Cardiac muscle cell (in vitro differentiated cells and primary cell): ENCODE measurements at regions not wholly inside any gene's neighbourhood (a gene's known extent, or its start where the extent isn't known, plus 50 kb on each side); places are given as distances from the start of the nearest gene placed in this dataset.

Experiments used
- DNase-seq, 2 donors: peaks; one replicate each; pipeline versions ENCODE4 v3.0.0 to v3.0.0-alpha.2; 2010 to 2017; ENCODE audit warnings: low read depth in 1 of 2, low spot score in 1 of 2
- H3K27ac ChIP-seq: fragments of 200-600 bp; sonication (generic); 2 replicates; pipeline ENCODE4 v1.5.1; 2016
- H3K27me3 ChIP-seq: fragments of 200-600 bp; sonication (generic); 2 replicates; pipeline ENCODE4 v1.6.0; 2016; ENCODE audit warnings: control low read depth
- H3K36me3 ChIP-seq: fragments of 200-600 bp; sonication (generic); 2 replicates; pipeline ENCODE4 v1.5.1; 2016; ENCODE audit warnings: control low read depth
- H3K4me1 ChIP-seq: fragments of 200-600 bp; sonication (generic); 2 replicates; pipeline ENCODE4 v1.8.1; 2017; ENCODE audit warnings: low read depth, mild to moderate bottlenecking, mixed run types
- H3K4me3 ChIP-seq: fragments of 200-600 bp; sonication (generic); 2 replicates; pipeline ENCODE4 v1.5.1; 2016; ENCODE audit warnings: mild to moderate bottlenecking
- H3K9me3 ChIP-seq: fragments of 200-600 bp; sonication (generic); 2 replicates; pipeline ENCODE4 v1.5.1; 2017; ENCODE audit warnings: low read depth, mild to moderate bottlenecking, control low read depth
- TF ChIP-seq, protein P1 (sequence below): IDR thresholded peaks from 2 replicates; pipeline ENCODE4 v1.5.1; 2012; ENCODE audit warnings: low read depth, mild to moderate bottlenecking, low read length

DNA sequence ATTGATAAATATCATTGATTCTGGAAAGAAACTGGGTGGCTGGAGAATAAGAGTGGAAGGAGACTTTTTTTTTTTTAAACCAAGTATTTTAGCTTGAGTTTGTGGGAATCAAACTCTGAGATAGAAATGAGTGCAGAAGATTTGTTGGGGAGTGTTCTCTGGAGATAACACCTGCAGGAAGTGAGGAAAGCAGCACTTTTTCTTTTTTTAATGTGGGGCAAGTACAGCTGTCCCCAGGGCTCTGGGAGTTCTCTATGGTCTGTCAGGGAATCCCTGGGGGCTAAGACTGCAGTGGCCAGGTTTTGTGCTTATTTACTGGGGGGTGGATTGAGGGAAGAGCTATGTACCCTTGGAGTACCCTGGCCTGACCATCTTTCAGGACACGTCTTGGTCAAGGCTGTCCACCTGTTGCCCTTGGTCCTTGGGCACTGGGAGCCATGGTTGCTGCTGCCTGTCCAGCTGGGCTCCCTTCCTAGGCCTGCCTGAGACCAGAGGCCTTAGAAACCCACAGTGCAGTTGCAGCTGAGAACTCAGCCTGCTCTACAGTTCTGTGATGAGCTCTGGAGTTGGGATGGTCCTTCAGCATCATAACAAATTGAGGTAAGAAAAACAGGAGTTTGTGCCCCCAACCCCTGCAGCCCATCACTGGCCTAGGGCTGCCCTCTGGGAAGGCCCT lies 85.8 kb downstream of the PHAX start:
- DNase-seq = no peak
- no peaks in the 10 kb centered on the region for H3K27me3 ChIP-seq
- no peaks in the 10 kb centered on the region for H3K4me1 ChIP-seq
- H3K4me3 ChIP-seq = no peak overlapping the region
- TF ChIP-seq, protein P1, sequence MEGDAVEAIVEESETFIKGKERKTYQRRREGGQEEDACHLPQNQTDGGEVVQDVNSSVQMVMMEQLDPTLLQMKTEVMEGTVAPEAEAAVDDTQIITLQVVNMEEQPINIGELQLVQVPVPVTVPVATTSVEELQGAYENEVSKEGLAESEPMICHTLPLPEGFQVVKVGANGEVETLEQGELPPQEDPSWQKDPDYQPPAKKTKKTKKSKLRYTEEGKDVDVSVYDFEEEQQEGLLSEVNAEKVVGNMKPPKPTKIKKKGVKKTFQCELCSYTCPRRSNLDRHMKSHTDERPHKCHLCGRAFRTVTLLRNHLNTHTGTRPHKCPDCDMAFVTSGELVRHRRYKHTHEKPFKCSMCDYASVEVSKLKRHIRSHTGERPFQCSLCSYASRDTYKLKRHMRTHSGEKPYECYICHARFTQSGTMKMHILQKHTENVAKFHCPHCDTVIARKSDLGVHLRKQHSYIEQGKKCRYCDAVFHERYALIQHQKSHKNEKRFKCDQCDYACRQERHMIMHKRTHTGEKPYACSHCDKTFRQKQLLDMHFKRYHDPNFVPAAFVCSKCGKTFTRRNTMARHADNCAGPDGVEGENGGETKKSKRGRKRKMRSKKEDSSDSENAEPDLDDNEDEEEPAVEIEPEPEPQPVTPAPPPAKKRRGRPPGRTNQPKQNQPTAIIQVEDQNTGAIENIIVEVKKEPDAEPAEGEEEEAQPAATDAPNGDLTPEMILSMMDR = no peak
- H3K9me3 ChIP-seq = no peaks in the 10 kb centered on the region
- no peak overlapping the region for H3K27ac ChIP-seq
- no peaks in the 10 kb centered on the region for H3K36me3 ChIP-seq

DNA sequence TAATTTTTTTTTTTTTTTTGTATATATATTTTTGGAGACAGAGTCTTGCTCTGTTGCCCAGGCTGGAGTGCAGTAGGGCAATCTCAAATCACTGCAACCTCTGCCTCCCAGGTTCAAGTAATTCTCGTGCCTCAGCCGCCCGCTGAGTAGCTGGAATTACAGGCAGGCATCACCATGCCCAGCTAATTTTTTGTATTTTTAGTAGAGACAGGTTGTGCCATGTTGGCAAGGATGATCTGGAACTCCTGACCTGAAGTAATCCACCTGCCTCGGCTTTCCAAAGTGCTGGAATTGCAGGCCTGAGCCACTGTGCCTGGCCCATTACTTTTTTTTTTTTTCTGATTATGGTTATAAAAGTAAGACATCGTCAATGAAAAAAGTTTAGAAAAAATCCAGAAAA lies 84.0 kb upstream of the LMNB1 start:
- H3K27ac ChIP-seq = no peak overlapping the region
- TF ChIP-seq, protein P1 = no peak
- no peak for DNase-seq

DNA sequence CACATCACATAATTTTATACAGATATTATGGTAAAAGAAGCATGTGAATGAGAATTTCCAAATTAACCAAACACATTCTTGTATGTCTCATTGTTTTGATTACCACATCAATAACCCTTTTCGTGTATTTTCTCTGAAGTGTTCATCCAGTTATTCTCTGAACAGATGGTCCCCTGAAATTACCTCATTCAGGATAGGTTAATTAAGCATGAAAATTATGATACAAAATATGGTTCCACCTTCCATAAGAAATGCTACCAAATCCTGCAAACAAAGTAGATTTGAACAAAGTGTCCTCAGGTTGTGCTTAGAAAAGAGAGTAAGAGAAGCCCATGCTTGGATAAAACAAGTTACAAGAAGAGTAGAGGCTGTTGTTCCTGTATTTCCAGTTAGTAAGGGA lies 83.1 kb upstream of the LMNB1 start:
- Histone ChIP-seq H3K27ac (no peak overlapping the region), H3K4me3 (no peak overlapping the region), H3K27me3 (no peaks in the 10 kb centered on the region), H3K36me3 (no peaks in the 10 kb centered on the region), H3K4me1 (no peaks in the 10 kb centered on the region), H3K9me3 (no peaks in the 10 kb centered on the region)
- no peak for DNase-seq
- TF ChIP-seq, protein P1 = no peak

More for the DNA sequence above, 84.0 kb upstream of the LMNB1 start:
- H3K36me3 ChIP-seq = no peaks in the 10 kb centered on the region
- no peaks in the 10 kb centered on the region for H3K9me3 ChIP-seq
- H3K27me3 ChIP-seq = no peaks in the 10 kb centered on the region
- no peaks in the 10 kb centered on the region for H3K4me1 ChIP-seq
- H3K4me3 ChIP-seq = no peak overlapping the region

DNA sequence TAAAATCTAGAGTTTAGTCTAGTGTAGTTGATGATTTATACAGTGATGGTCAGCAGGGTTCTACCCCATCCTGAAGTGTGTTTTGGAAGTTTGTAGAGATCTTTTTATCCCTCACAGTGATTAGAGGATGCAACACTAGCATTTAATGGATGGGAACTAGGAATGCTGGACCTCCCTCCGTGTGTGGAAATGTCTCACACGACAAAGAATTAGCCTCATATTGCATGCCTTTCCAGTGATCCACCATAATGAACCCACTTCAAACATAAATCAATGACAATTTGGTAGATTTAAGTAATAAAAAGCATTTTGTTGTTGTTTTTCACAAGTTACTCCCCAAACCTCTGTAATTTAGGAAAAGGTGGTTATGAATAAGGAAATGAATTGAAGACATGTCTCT lies 82.5 kb upstream of the LMNB1 start:
- TF ChIP-seq, protein P1 = no peak
- H3K36me3 ChIP-seq = no peaks in the 10 kb centered on the region
- no peak for DNase-seq
- H3K27me3 ChIP-seq = no peaks in the 10 kb centered on the region
- H3K27ac ChIP-seq = no peak overlapping the region
- no peaks in the 10 kb centered on the region for H3K9me3 ChIP-seq
- H3K4me3 ChIP-seq = no peak overlapping the region
- no peaks in the 10 kb centered on the region for H3K4me1 ChIP-seq

DNA sequence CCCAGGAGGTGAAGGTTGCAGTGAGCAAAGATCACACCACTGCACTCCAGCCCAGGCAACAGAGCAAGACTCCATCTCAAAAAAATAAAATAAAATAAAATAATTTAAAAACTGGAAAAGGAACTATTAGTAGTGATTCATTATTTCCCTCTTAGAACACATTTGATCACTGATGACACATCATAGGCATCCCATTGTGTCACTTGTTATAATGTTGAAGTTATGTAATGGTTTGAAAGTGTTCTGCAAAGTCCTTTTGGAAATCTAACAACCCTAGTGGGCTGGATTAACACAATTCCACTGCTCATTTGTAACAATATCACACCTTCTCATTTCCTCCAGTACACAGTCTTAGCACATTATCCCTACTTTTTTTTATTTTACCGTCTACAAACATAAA lies 81.8 kb upstream of the LMNB1 start:
- Histone ChIP-seq H3K36me3 (no peaks in the 10 kb centered on the region), H3K4me1 (no peaks in the 10 kb centered on the region), H3K27ac (no peak overlapping the region), H3K9me3 (no peaks in the 10 kb centered on the region), H3K4me3 (no peak overlapping the region), H3K27me3 (no peaks in the 10 kb centered on the region)
- no peak for DNase-seq
- TF ChIP-seq, protein P1 = no peak

DNA sequence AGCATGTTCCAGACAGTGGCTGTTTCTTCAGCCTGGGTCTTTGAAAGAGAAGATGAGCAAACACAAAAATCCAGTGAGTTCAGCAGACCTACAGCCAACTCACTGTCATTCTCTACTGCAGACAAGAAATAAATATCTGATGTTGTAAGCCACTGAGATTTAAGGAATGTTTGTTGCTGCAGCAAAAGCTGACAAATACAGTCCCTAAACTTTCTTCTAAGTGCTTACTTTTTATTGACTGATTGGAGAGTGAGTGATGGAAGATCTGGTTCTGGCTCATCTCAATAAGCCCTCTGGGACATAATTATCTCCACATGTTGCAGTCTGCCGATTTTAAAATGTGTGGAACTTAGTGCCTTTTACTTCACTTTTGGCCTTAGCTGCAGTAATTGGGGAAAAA lies 69.9 kb upstream of the LMNB1 start:
- no peaks in the 10 kb centered on the region for H3K9me3 ChIP-seq
- no peak overlapping the region for H3K27ac ChIP-seq
- H3K36me3 ChIP-seq = no peaks in the 10 kb centered on the region
- DNase-seq = no peak
- no peaks in the 10 kb centered on the region for H3K27me3 ChIP-seq
- no peak overlapping the region for H3K4me3 ChIP-seq
- TF ChIP-seq, protein P1 = no peak
- H3K4me1 ChIP-seq = no peaks in the 10 kb centered on the region
